Stimulated activated CD8-positive, alpha-beta memory T cell treated with anti-CD3 and anti-CD28 coated beads, Interleukin-2, amount 100 ng/mL, for 48 hours (primary cell): ENCODE measurements at regions not wholly inside any gene's neighbourhood (a gene's known extent, or its start where the extent isn't known, plus 50 kb on each side); places are given as distances from the start of the nearest gene placed in this dataset.

Source experiments
- DNase-seq, 2 donors: peaks; one replicate each; pipeline ENCODE4 v3.0.0-alpha.2; 2020; ENCODE audit warnings: low read depth in 2 of 2

GRCh38 chr4:57607566-57608180 is 497.5 kb upstream of the IGFBP7 start:
- DNase-seq, result no peak

- DNase-seq, result no peak
Observed at GRCh38 chr4:57605376-57605775, 495.2 kb upstream of the IGFBP7 start.

GRCh38 chr4:57602141-57602540 is 492.0 kb upstream of the IGFBP7 start:
- DNase-seq, result no peak

GRCh38 chr4:57591073-57591472 is 480.9 kb upstream of the IGFBP7 start:
- DNase-seq, result no peak

GRCh38 chr4:57588557-57588956 is 478.4 kb upstream of the IGFBP7 start:
- DNase-seq, result no peak

- no peak for DNase-seq
Observed at GRCh38 chr4:57580710-57581599, 470.8 kb upstream of the IGFBP7 start.

GRCh38 chr4:57575426-57575825 is 465.2 kb upstream of the IGFBP7 start:
- no peak for DNase-seq

- DNase-seq, result no peak
Observed at GRCh38 chr4:57554556-57555092, 444.4 kb upstream of the IGFBP7 start.

GRCh38 chr4:57553728-57554127 is 443.5 kb upstream of the IGFBP7 start:
- DNase-seq, result no peak

GRCh38 chr4:57550198-57550597 is 440.0 kb upstream of the IGFBP7 start:
- DNase-seq, result no peak

- no peak for DNase-seq
Observed at GRCh38 chr4:57548856-57549255, 438.7 kb upstream of the IGFBP7 start.

GRCh38 chr4:57544811-57545654 is 434.8 kb upstream of the IGFBP7 start:
- DNase-seq, result no peak

- no peak for DNase-seq
Observed at GRCh38 chr4:57504797-57505530, 394.8 kb upstream of the IGFBP7 start.

- no peak for DNase-seq
Observed at GRCh38 chr4:57504139-57504538, 394.0 kb upstream of the IGFBP7 start.

- no peak for DNase-seq
Observed at GRCh38 chr4:57501720-57502119, 391.5 kb upstream of the IGFBP7 start.

- DNase-seq, result no peak
Observed at GRCh38 chr4:57499786-57500185, 389.6 kb upstream of the IGFBP7 start.

- no peak for DNase-seq
Observed at GRCh38 chr4:57498251-57498650, 388.1 kb upstream of the IGFBP7 start.

- no peak for DNase-seq
Observed at GRCh38 chr4:57496697-57497471, 386.7 kb upstream of the IGFBP7 start.

GRCh38 chr4:57494821-57495220 is 384.6 kb upstream of the IGFBP7 start:
- no peak for DNase-seq

GRCh38 chr4:57492251-57492878 is 382.2 kb upstream of the IGFBP7 start:
- no peak for DNase-seq
